ENCODE measurements at regions not wholly inside any gene's neighbourhood (a gene's known extent, or its start where the extent isn't known, plus 50 kb on each side); places are given as distances from the start of the nearest gene placed in this dataset.

DNA sequence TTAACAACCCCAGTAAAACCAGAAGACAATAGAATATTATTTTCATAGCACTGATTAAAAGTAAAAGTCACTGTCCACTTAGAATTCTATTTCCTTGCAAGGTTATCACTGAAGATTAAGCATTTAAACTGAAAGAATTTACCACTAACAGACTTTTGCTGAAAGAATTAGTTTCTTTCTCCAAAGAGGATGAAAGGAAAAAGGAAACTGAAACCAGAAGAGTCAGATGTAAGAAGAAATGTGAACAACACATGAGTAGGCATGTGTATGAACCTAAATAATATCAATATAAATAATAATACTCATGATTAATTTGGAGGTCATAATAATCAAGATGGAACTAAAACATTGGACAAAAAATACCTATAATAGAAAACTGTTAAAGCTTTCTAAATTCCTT lies 82.4 kb upstream of the KLHL29 start:
- TF ChIP-seq CTCF (IDR thresholded peaks at IDR 0.05) = no peak
- TF ChIP-seq, protein P1, sequence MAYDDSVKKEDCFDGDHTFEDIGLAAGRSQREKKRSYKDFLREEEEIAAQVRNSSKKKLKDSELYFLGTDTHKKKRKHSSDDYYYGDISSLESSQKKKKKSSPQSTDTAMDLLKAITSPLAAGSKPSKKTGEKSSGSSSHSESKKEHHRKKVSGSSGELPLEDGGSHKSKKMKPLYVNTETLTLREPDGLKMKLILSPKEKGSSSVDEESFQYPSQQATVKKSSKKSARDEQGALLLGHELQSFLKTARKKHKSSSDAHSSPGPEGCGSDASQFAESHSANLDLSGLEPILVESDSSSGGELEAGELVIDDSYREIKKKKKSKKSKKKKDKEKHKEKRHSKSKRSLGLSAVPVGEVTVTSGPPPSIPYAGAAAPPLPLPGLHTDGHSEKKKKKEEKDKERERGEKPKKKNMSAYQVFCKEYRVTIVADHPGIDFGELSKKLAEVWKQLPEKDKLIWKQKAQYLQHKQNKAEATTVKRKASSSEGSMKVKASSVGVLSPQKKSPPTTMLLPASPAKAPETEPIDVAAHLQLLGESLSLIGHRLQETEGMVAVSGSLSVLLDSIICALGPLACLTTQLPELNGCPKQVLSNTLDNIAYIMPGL (CRISPR knock-in tag; IDR thresholded peaks at IDR 0.05; ENCODE audit: borderline replicate concordance) = no peak
- TF ChIP-seq E2F6 (IDR thresholded peaks at IDR 0.05; ENCODE audit: borderline replicate concordance, low read depth) = no peak
- TF ChIP-seq RAD21 (conservative IDR thresholded peaks at IDR 0.05 in 1 of 2, IDR thresholded peaks at IDR 0.05 in 1 of 2) = no peak
